ENCODE measurements at regions not wholly inside any gene's neighbourhood (a gene's known extent, or its start where the extent isn't known, plus 50 kb on each side); places are given as distances from the start of the nearest gene placed in this dataset.

- Histone ChIP-seq H3K4me1 (ENCODE audit: control insufficient read depth in 1 of 2, insufficient read depth in 2 of 2, low read length in 2 of 2) (peaks cover 8 to 21% of the 10 kb centered on the region in 2 experiments), H3K27ac (ENCODE audit: low read depth, low read length) (no peak overlapping the region), H3K9me2 (ENCODE audit: insufficient read depth) (no peaks in the 10 kb centered on the region), H3K4me3 (replicated peaks in 1 of 2; ENCODE audit: low read depth in 1 of 2, low read length in 2 of 2) (no peak overlapping the region), H3K27me3 (ENCODE audit: insufficient read depth, low read length) (no peaks in the 10 kb centered on the region), H3K36me3 (ENCODE audit: control insufficient read depth in 1 of 2, insufficient read depth in 2 of 2, low read length in 2 of 2) (no peaks in the 10 kb centered on the region), H3K79me2 (ENCODE audit: insufficient read depth, low read length) (no peaks in the 10 kb centered on the region), H2AFZ (ENCODE audit: low read depth, low read length, poor library complexity, severe bottlenecking) (no peak overlapping the region), H3K9ac (ENCODE audit: low read length) (no peak overlapping the region), H3K9me3 (ENCODE audit: control insufficient read depth in 1 of 2, insufficient read depth in 1 of 2, low read depth in 1 of 2, low read length in 2 of 2) (peaks cover 0 to 3% of the 10 kb centered on the region in 2 experiments; a peak in 1 of 4 replicates), H4K20me1 (ENCODE audit: insufficient read depth) (no peaks in the 10 kb centered on the region), H3K4me2 (ENCODE audit: low read length) (no peak overlapping the region)
- no peak for DNase-seq (ENCODE audit: low read depth, low spot score)
- ATAC-seq = no peak
- RAD21 ChIA-PET (ENCODE audit: low non-redundant PET in 1 of 2, low total read pairs in 2 of 2, uncharacterized antibody in 2 of 2, unreplicated experiment in 2 of 2) = no interaction called here
- CTCF ChIA-PET = no interaction called here
- intact Hi-C loops (cut with micrococcal nuclease) = no loop called here
- TF ChIP-seq SP1 (IDR thresholded peaks at IDR 0.05; ENCODE audit: low read depth) (no peak), YY1 (IDR thresholded peaks at IDR 0.05; ENCODE audit: extremely low read depth, insufficient replicate concordance, low read depth, low read length) (no peak), POLR2A (IDR thresholded peaks at IDR 0.05; ENCODE audit: borderline replicate concordance, extremely low read depth, insufficient read depth, insufficient read length) (no peak), CTCF (IDR thresholded peaks at IDR 0.05 in 2 of 3, conservative IDR thresholded peaks at IDR 0.05 in 1 of 3; ENCODE audit: borderline replicate concordance in 1 of 3, insufficient read depth in 1 of 3, low read depth in 2 of 3, low read length in 2 of 3) (peak in 1 of 3 experiments; percentile 23; a peak in 1 of 6 replicates), FOSL1 (IDR thresholded peaks at IDR 0.05; ENCODE audit: low read depth) (no peak), ZNF274 (IDR thresholded peaks at IDR 0.05; ENCODE audit: low read depth, low read length) (no peak), ZFX (IDR thresholded peaks at IDR 0.05) (no peak), CBX3 (IDR thresholded peaks at IDR 0.05; ENCODE audit: low read depth) (0 out of 2 replicates have a peak, but pooled peaks have one; percentile 25), EZH2phosphoT487 (IDR thresholded peaks at IDR 0.05; ENCODE audit: borderline replicate concordance) (no peak), JUND (IDR thresholded peaks at IDR 0.05) (no peak), SIN3A (IDR thresholded peaks at IDR 0.05; ENCODE audit: low read depth) (no peak), RAD21 (IDR thresholded peaks at IDR 0.05; ENCODE audit: low read depth) (peak; percentile 40), EZH2 (IDR thresholded peaks at IDR 0.05) (no peak), EGR1 (IDR thresholded peaks at IDR 0.05; ENCODE audit: low read depth) (no peak), SRF (IDR thresholded peaks at IDR 0.05; ENCODE audit: low read depth) (no peak), TCF7L2 (IDR thresholded peaks at IDR 0.05; ENCODE audit: borderline replicate concordance, extremely low read depth, insufficient read depth, insufficient read length) (no peak)
- TF ChIP-seq, protein P1, sequence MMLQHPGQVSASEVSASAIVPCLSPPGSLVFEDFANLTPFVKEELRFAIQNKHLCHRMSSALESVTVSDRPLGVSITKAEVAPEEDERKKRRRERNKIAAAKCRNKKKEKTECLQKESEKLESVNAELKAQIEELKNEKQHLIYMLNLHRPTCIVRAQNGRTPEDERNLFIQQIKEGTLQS (IDR thresholded peaks at IDR 0.05) = no peak
- TF ChIP-seq, protein P2, sequence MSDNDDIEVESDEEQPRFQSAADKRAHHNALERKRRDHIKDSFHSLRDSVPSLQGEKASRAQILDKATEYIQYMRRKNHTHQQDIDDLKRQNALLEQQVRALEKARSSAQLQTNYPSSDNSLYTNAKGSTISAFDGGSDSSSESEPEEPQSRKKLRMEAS (IDR thresholded peaks at IDR 0.05) = no peak
- TF ChIP-seq, protein P3, sequence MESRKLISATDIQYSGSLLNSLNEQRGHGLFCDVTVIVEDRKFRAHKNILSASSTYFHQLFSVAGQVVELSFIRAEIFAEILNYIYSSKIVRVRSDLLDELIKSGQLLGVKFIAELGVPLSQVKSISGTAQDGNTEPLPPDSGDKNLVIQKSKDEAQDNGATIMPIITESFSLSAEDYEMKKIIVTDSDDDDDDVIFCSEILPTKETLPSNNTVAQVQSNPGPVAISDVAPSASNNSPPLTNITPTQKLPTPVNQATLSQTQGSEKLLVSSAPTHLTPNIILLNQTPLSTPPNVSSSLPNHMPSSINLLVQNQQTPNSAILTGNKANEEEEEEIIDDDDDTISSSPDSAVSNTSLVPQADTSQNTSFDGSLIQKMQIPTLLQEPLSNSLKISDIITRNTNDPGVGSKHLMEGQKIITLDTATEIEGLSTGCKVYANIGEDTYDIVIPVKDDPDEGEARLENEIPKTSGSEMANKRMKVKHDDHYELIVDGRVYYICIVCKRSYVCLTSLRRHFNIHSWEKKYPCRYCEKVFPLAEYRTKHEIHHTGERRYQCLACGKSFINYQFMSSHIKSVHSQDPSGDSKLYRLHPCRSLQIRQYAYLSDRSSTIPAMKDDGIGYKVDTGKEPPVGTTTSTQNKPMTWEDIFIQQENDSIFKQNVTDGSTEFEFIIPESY (IDR thresholded peaks at IDR 0.05; ENCODE audit: extremely low read depth, insufficient replicate concordance, low read length) = no peak
- no TSS peak for BruUV-seq (replicated peaks)
- POLR2A ChIA-PET = no interaction called here
Measured at GRCh38 chr11:122578171-122578825, 77.2 kb upstream of the UBASH3B start.

Measured in HCT116 (cell line).